ENCODE measurements at regions not wholly inside any gene's neighbourhood (a gene's known extent, or its start where the extent isn't known, plus 50 kb on each side); places are given as distances from the start of the nearest gene placed in this dataset.

DNA sequence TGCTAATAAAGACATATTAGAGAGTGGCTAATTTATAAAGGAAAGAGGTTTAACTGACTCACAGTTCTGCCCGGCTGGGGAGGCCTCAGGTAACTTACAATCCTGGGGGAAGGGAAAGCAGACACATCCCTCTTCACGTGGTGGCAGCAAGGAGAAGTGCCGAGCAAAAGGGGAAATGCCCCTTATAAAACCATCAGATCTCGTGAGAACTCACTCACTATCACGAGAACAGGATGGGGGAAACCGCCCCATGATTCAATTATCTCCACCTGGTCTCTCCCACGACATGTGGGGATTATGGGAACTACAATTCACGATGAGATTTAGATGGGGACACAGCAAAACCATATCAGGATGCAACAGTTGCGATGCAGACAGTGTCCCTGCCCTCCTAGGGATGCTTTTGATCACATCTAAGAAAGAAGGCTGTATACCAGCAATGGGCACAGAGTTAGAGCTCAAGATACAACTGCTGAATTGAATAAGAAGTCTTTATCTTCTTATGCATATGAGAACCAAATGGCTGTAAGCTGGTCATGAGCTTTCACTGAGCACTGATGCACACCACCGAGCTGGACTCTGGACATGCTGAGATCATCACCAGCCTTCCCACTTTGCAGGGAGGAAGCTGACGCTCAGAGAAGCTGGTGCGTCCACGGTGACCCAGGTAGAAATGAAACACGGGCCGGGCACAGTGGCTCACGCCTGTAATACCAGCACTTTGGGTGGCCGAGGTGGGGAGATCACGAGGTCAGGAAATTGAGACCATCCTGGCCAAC is 255.2 kb downstream of the MN1 start:
- no peaks in the 10 kb centered on the region for H3K36me3 ChIP-seq (ENCODE audit: insufficient read depth, low read length)
- H4K20me1 ChIP-seq (ENCODE audit: insufficient read depth, low read length) = no peaks in the 10 kb centered on the region
- H3K27ac ChIP-seq (ENCODE audit: low read depth, low read length) = no peak overlapping the region
- Mint-ChIP-seq H3K4me1 (ENCODE audit: low read depth, unreplicated experiment) (no peaks in the 10 kb centered on the region), H3K27ac (ENCODE audit: unreplicated experiment) (no peak overlapping the region), H3K36me3 (ENCODE audit: low read depth, unreplicated experiment) (peaks cover 6% of the 10 kb centered on the region), H3K4me3 (ENCODE audit: unreplicated experiment) (no peak overlapping the region), H3K9me3 (ENCODE audit: unreplicated experiment) (peaks cover 6% of the 10 kb centered on the region), H3K27me3 (ENCODE audit: low read depth, unreplicated experiment) (peaks cover 40% of the 10 kb centered on the region)
- peaks cover 3% of the 10 kb centered on the region for H3K27me3 ChIP-seq (ENCODE audit: insufficient read depth, low read length)
- TF ChIP-seq, protein P1, sequence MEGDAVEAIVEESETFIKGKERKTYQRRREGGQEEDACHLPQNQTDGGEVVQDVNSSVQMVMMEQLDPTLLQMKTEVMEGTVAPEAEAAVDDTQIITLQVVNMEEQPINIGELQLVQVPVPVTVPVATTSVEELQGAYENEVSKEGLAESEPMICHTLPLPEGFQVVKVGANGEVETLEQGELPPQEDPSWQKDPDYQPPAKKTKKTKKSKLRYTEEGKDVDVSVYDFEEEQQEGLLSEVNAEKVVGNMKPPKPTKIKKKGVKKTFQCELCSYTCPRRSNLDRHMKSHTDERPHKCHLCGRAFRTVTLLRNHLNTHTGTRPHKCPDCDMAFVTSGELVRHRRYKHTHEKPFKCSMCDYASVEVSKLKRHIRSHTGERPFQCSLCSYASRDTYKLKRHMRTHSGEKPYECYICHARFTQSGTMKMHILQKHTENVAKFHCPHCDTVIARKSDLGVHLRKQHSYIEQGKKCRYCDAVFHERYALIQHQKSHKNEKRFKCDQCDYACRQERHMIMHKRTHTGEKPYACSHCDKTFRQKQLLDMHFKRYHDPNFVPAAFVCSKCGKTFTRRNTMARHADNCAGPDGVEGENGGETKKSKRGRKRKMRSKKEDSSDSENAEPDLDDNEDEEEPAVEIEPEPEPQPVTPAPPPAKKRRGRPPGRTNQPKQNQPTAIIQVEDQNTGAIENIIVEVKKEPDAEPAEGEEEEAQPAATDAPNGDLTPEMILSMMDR (IDR thresholded peaks at IDR 0.05; ENCODE audit: insufficient read depth, low read depth, low read length) = no peak
- no peak for TF ChIP-seq EZH2 (IDR thresholded peaks at IDR 0.05; ENCODE audit: insufficient read depth, low read length)
- no peaks in the 10 kb centered on the region for H3K4me1 ChIP-seq (ENCODE audit: insufficient read depth, low read length)
- H3K4me3 ChIP-seq (ENCODE audit: insufficient read depth, low read depth, low read length) = no peak overlapping the region
- no peak overlapping the region for H3K4me2 ChIP-seq (ENCODE audit: low read length)
- no peaks in the 10 kb centered on the region for H3K79me2 ChIP-seq (ENCODE audit: insufficient read depth, low read length)
- H2AFZ ChIP-seq (ENCODE audit: low read depth, low read length) = no peak overlapping the region
- FAIRE-seq (no peak), DNase-seq (ENCODE audit: low read depth) (no peak)
- no peaks in the 10 kb centered on the region for H3K9me3 ChIP-seq (ENCODE audit: insufficient read depth, low read depth, low read length)
- H3K9ac ChIP-seq (ENCODE audit: low read length) = no peak overlapping the region

DNA sequence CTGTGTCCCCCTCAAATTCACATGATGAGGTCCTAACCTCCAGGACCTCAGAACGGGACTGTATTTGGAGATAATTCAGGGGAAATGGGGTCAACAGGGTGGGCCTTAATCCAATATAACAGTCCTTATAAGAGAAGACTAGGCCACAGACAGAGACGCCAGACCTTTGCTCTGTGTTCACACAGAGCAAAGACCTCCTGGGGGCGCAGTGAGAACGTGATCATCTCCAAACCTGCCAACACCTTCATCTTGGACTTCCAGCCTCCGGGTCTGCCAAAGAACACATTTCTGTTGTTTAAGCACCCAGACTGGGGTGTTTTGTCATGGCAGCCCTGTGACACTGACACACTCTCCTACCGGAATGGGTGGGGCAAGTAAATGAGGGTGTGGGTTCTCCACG is 250.2 kb downstream of the MN1 start:
- Mint-ChIP-seq H3K4me1 (ENCODE audit: low read depth, unreplicated experiment) (no peaks in the 10 kb centered on the region), H3K27ac (ENCODE audit: unreplicated experiment) (no peak overlapping the region), H3K9me3 (ENCODE audit: unreplicated experiment) (peaks cover 6% of the 10 kb centered on the region), H3K36me3 (ENCODE audit: low read depth, unreplicated experiment) (peaks cover 5% of the 10 kb centered on the region), H3K4me3 (ENCODE audit: unreplicated experiment) (no peak overlapping the region), H3K27me3 (ENCODE audit: low read depth, unreplicated experiment) (peaks cover 21% of the 10 kb centered on the region)
- peaks cover 5% of the 10 kb centered on the region for H3K4me1 ChIP-seq (ENCODE audit: insufficient read depth, low read length)
- H2AFZ ChIP-seq (ENCODE audit: low read depth, low read length) = no peak overlapping the region
- H3K9me3 ChIP-seq (ENCODE audit: insufficient read depth, low read depth, low read length) = no peaks in the 10 kb centered on the region
- no peaks in the 10 kb centered on the region for H4K20me1 ChIP-seq (ENCODE audit: insufficient read depth, low read length)
- no peaks in the 10 kb centered on the region for H3K79me2 ChIP-seq (ENCODE audit: insufficient read depth, low read length)
- H3K27me3 ChIP-seq (ENCODE audit: insufficient read depth, low read length) = no peaks in the 10 kb centered on the region
- FAIRE-seq (no peak), DNase-seq (ENCODE audit: low read depth) (no peak)
- no peak overlapping the region for H3K9ac ChIP-seq (ENCODE audit: low read length)
- no peak overlapping the region for H3K4me2 ChIP-seq (ENCODE audit: low read length)
- TF ChIP-seq EZH2 (IDR thresholded peaks at IDR 0.05; ENCODE audit: insufficient read depth, low read length) = no peak
- TF ChIP-seq, protein P1 (IDR thresholded peaks at IDR 0.05; ENCODE audit: insufficient read depth, low read depth, low read length) = no peak
- no peaks in the 10 kb centered on the region for H3K36me3 ChIP-seq (ENCODE audit: insufficient read depth, low read length)
- H3K4me3 ChIP-seq (ENCODE audit: insufficient read depth, low read depth, low read length) = no peak overlapping the region
- H3K27ac ChIP-seq (ENCODE audit: low read depth, low read length) = no peak overlapping the region

DNA sequence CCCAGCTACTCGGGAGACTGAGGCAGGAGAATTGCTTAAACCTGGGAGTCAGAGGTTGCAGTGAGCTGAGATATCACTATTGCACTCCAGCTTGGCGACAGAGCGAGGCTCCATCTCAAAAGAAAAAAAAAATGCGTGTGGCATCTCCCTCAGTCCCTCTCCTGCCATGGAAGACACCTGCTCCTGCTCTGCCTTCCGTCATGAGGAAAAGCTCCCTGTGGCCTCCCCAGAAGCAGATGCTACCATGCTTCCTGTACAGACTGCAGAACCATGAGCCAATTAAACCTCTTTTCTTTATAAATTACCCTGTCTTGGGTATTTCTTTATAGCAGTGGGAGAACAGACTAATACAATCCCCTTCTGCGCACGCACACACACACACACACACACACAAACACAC is 249.4 kb downstream of the MN1 start:
- Histone ChIP-seq H3K4me1 (ENCODE audit: insufficient read depth, low read length) (peaks cover 5% of the 10 kb centered on the region), H3K36me3 (ENCODE audit: insufficient read depth, low read length) (no peaks in the 10 kb centered on the region), H3K9me3 (ENCODE audit: insufficient read depth, low read depth, low read length) (no peaks in the 10 kb centered on the region), H3K4me3 (ENCODE audit: insufficient read depth, low read depth, low read length) (no peak overlapping the region), H4K20me1 (ENCODE audit: insufficient read depth, low read length) (no peaks in the 10 kb centered on the region), H3K9ac (ENCODE audit: low read length) (no peak overlapping the region), H3K4me2 (ENCODE audit: low read length) (no peak overlapping the region), H3K27me3 (ENCODE audit: insufficient read depth, low read length) (no peaks in the 10 kb centered on the region), H3K27ac (ENCODE audit: low read depth, low read length) (no peak overlapping the region), H3K79me2 (ENCODE audit: insufficient read depth, low read length) (no peaks in the 10 kb centered on the region), H2AFZ (ENCODE audit: low read depth, low read length) (no peak overlapping the region)
- Mint-ChIP-seq H3K36me3 (ENCODE audit: low read depth, unreplicated experiment) (peaks cover 5% of the 10 kb centered on the region), H3K9me3 (ENCODE audit: unreplicated experiment) (peaks cover 6% of the 10 kb centered on the region), H3K4me3 (ENCODE audit: unreplicated experiment) (no peak overlapping the region), H3K4me1 (ENCODE audit: low read depth, unreplicated experiment) (no peaks in the 10 kb centered on the region), H3K27me3 (ENCODE audit: low read depth, unreplicated experiment) (peaks cover 20% of the 10 kb centered on the region), H3K27ac (ENCODE audit: unreplicated experiment) (no peak overlapping the region)
- no peak for FAIRE-seq
- TF ChIP-seq EZH2 (IDR thresholded peaks at IDR 0.05; ENCODE audit: insufficient read depth, low read length) = no peak
- TF ChIP-seq, protein P1 (IDR thresholded peaks at IDR 0.05; ENCODE audit: insufficient read depth, low read depth, low read length) = no peak
- DNase-seq (ENCODE audit: low read depth) = no peak

Measured in astrocyte (in vitro differentiated cells and primary cell).